GM12872 (cell line): ENCODE measurements at regions not wholly inside any gene's neighbourhood (a gene's known extent, or its start where the extent isn't known, plus 50 kb on each side); places are given as distances from the start of the nearest gene placed in this dataset.

Experiments used
- TF ChIP-seq, protein P1 (sequence below): IDR thresholded peaks from 3 replicates; pipeline ENCODE4 v1.5.1; 2011; ENCODE audit warnings: low read depth, mild to moderate bottlenecking, low read length, moderate library complexity; ENCODE audit not compliant: insufficient read depth

GRCh38 chr2:8488001-8488738 is 193.7 kb upstream of the ID2 start:
- TF ChIP-seq, protein P1, sequence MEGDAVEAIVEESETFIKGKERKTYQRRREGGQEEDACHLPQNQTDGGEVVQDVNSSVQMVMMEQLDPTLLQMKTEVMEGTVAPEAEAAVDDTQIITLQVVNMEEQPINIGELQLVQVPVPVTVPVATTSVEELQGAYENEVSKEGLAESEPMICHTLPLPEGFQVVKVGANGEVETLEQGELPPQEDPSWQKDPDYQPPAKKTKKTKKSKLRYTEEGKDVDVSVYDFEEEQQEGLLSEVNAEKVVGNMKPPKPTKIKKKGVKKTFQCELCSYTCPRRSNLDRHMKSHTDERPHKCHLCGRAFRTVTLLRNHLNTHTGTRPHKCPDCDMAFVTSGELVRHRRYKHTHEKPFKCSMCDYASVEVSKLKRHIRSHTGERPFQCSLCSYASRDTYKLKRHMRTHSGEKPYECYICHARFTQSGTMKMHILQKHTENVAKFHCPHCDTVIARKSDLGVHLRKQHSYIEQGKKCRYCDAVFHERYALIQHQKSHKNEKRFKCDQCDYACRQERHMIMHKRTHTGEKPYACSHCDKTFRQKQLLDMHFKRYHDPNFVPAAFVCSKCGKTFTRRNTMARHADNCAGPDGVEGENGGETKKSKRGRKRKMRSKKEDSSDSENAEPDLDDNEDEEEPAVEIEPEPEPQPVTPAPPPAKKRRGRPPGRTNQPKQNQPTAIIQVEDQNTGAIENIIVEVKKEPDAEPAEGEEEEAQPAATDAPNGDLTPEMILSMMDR = no peak

- TF ChIP-seq, protein P1 = no peak
Measured at GRCh38 chr2:8489221-8489620, 192.6 kb upstream of the ID2 start.

GRCh38 chr2:8489751-8490150 is 192.1 kb upstream of the ID2 start:
- TF ChIP-seq, protein P1 = no peak

DNA sequence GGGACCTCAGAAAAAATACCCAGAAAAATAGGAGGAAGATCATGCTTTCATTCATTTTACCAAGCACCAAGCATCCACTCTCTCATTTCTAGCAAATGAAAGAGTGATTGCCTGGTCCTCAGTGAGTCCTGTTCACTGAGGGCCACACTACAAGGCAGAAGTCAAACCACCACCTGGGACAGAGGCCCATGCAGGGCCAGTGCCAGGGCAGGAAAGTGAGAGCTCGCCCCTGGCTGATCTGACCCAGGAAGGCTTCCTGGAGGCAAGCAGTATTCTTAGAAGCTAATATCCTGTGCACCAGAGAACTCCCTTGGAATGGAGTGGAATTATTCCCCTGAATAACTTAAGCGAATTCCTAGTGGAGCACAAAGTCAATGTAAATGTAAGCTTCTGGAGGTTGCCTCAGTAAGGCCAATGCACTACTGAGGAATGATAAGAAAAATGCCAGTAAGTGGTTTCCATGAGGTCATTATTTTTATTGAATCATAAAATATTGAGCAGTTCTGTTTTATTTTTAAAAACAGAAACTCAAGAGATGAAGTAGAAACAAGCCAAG is 191.6 kb upstream of the ID2 start:
- TF ChIP-seq, protein P1 = no peak

DNA sequence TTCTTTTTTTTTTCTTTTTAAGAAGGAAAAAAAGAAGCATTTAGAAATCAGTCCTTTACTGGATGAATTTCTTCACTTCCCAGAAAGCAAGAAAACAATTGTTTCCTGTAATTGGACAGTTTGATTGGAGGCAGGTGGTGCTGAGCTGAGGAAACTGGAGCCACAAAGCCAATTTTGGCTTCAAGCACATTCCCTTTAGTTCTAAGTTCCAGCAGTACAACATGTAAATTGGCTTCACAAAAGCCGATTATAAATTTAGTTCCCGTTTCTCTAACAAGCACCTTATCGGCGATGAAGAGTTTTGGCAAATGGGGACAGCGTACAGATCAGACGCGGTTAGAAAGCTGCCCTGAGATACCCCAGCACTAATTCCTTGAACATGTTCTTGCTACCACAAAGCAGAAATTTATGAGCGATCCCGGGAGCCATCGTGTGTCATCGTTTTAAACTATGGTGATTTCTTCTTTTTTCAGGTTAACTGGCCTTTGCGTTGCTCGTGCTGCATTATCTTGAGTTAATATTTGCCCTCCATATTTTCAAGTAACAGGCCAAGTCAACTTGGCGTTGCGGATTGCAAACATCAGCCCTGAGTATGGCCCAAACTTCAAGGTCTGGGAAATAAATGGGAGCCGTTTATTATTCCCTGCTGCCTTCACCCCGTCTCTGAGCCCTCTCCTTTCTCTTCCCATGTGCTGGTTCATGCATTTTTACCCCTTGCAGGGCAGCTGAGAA is 190.4 kb upstream of the ID2 start:
- TF ChIP-seq, protein P1 = no peak

DNA sequence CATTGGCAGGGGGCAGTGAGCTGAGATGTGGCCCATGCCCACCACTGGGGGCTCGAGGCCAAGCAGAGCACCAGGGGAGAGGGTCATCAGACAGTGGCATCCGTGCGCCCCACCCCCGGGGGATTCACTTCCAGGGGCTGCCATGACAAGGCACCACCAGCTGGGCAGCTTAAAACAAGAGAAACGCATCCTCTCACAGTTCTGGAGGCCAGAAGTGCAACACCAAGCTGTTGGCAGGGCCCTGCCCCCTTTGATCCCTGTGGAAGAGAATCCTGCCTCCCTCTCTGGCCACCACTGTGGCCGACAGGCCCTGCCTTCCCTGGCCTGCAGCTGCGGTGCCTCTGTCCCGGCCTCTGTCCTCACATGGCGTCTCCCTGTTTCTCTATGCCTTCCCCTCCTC is 187.7 kb upstream of the ID2 start:
- TF ChIP-seq, protein P1 = no peak

DNA sequence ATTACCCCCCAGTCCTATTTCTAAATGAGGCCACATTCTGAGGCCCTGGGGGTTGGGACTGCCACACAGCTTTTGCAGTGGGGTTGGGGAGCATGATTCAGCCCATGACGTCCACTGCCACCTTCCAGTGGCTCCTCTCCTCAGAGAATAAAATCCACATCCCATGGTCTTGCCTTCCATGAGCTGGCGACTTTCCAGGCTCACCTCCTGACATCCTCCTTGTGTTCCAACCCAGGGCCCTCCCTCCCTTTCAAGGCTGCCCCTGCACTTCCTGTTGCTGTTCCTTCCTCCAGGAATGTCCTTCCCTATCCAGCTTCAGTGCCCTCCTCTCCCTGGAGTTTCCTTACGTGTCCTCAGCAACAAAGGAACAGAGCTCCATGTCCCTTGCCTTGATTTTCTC is 187.3 kb upstream of the ID2 start:
- TF ChIP-seq, protein P1 = no peak
